ENCODE measurements at regions not wholly inside any gene's neighbourhood (a gene's known extent, or its start where the extent isn't known, plus 50 kb on each side); places are given as distances from the start of the nearest gene placed in this dataset.

GRCh38 chr4:178470996-178471784 is 1029.0 kb upstream of the AGA start:
- no peak overlapping the region for H2BK12ac ChIP-seq (ENCODE audit: low read length)
- H3K4me1 ChIP-seq (ENCODE audit: control insufficient read depth in 1 of 2, insufficient read depth in 2 of 2, low read length in 2 of 2), result no peaks in the 10 kb centered on the region
- no peak overlapping the region for H4K8ac ChIP-seq (ENCODE audit: low read depth, low read length)
- H4K91ac ChIP-seq (ENCODE audit: low read depth, low read length), result no peak overlapping the region
- H2BK120ac ChIP-seq (ENCODE audit: insufficient read depth, low read length, poor library complexity), result no peak overlapping the region
- H3K14ac ChIP-seq (ENCODE audit: low read length), result no peak overlapping the region
- no peak overlapping the region for H3K4me2 ChIP-seq (ENCODE audit: low read length)
- WGBS (ENCODE audit: extremely low coverage, insufficient coverage, insufficient read length), result no CpG with 5 or more reads among the region's 4 CpGs
- H2AFZ ChIP-seq (ENCODE audit: insufficient read depth, low read length, poor library complexity), result no peak overlapping the region
- H3K4me3 ChIP-seq (ENCODE audit: low read depth, low read length), result no peak overlapping the region
- H3K79me2 ChIP-seq (ENCODE audit: control insufficient read depth, insufficient read depth, low read length, poor library complexity), result no peaks in the 10 kb centered on the region
- H3K4ac ChIP-seq (ENCODE audit: low read depth, low read length), result no peak overlapping the region
- H3K9me3 ChIP-seq (ENCODE audit: insufficient read depth, low read depth, low read length), result no peaks in the 10 kb centered on the region
- no peak overlapping the region for H3K27ac ChIP-seq (ENCODE audit: low read depth, low read length)
- DNase-seq, result no peak
- H2BK5ac ChIP-seq (ENCODE audit: low read depth, low read length, poor library complexity), result no peak overlapping the region
- H3K23ac ChIP-seq (ENCODE audit: low read length), result no peak overlapping the region
- H3K18ac ChIP-seq (ENCODE audit: low read length), result no peak overlapping the region
- no peak overlapping the region for H2AK5ac ChIP-seq (ENCODE audit: low read length)
- H4K12ac ChIP-seq (ENCODE audit: low read depth, low read length), result no peak overlapping the region
- H3K27me3 ChIP-seq (ENCODE audit: insufficient read depth, low read length), result no peaks in the 10 kb centered on the region
- no peaks in the 10 kb centered on the region for H3K36me3 ChIP-seq (ENCODE audit: control insufficient read depth in 1 of 2, insufficient read depth in 2 of 2, low read length in 2 of 2)
- H3K9ac ChIP-seq (ENCODE audit: low read length), result no peak overlapping the region
- H3K79me1 ChIP-seq (ENCODE audit: low read length), result no peaks in the 10 kb centered on the region

- H3K36me3 ChIP-seq (ENCODE audit: control insufficient read depth in 1 of 2, insufficient read depth in 2 of 2, low read length in 2 of 2), result no peaks in the 10 kb centered on the region
- no peak overlapping the region for H2BK120ac ChIP-seq (ENCODE audit: insufficient read depth, low read length, poor library complexity)
- no peak overlapping the region for H2AK5ac ChIP-seq (ENCODE audit: low read length)
- H2BK5ac ChIP-seq (ENCODE audit: low read depth, low read length, poor library complexity), result no peak overlapping the region
- H2BK12ac ChIP-seq (ENCODE audit: low read length), result no peak overlapping the region
- no peak overlapping the region for H2AFZ ChIP-seq (ENCODE audit: insufficient read depth, low read length, poor library complexity)
- no peaks in the 10 kb centered on the region for H3K4me1 ChIP-seq (ENCODE audit: control insufficient read depth in 1 of 2, insufficient read depth in 2 of 2, low read length in 2 of 2)
- H3K9ac ChIP-seq (ENCODE audit: low read length), result no peak overlapping the region
- no peak for DNase-seq
- H4K12ac ChIP-seq (ENCODE audit: low read depth, low read length), result no peak overlapping the region
- H3K79me2 ChIP-seq (ENCODE audit: control insufficient read depth, insufficient read depth, low read length, poor library complexity), result no peaks in the 10 kb centered on the region
- H3K79me1 ChIP-seq (ENCODE audit: low read length), result no peaks in the 10 kb centered on the region
- H3K4me2 ChIP-seq (ENCODE audit: low read length), result no peak overlapping the region
- WGBS (ENCODE audit: extremely low coverage, insufficient coverage, insufficient read length), result no CpG with 5 or more reads among the region's 2 CpGs
- no peak overlapping the region for H3K23ac ChIP-seq (ENCODE audit: low read length)
- no peak overlapping the region for H3K14ac ChIP-seq (ENCODE audit: low read length)
- H4K8ac ChIP-seq (ENCODE audit: low read depth, low read length), result no peak overlapping the region
- H3K27ac ChIP-seq (ENCODE audit: low read depth, low read length), result no peak overlapping the region
- H4K91ac ChIP-seq (ENCODE audit: low read depth, low read length), result no peak overlapping the region
- H3K4ac ChIP-seq (ENCODE audit: low read depth, low read length), result no peak overlapping the region
- H3K18ac ChIP-seq (ENCODE audit: low read length), result no peak overlapping the region
- H3K27me3 ChIP-seq (ENCODE audit: insufficient read depth, low read length), result no peaks in the 10 kb centered on the region
- no peak overlapping the region for H3K4me3 ChIP-seq (ENCODE audit: low read depth, low read length)
- H3K9me3 ChIP-seq (ENCODE audit: insufficient read depth, low read depth, low read length), result no peaks in the 10 kb centered on the region
Observed at GRCh38 chr4:178471994-178472393, 1029.8 kb upstream of the AGA start.

GRCh38 chr4:178480105-178480504 is 1037.9 kb upstream of the AGA start:
- H4K91ac ChIP-seq (ENCODE audit: low read depth, low read length), result no peak overlapping the region
- H3K4me3 ChIP-seq (ENCODE audit: low read depth, low read length), result no peak overlapping the region
- H4K8ac ChIP-seq (ENCODE audit: low read depth, low read length), result no peak overlapping the region
- H2AK5ac ChIP-seq (ENCODE audit: low read length), result no peak overlapping the region
- no peak overlapping the region for H3K27ac ChIP-seq (ENCODE audit: low read depth, low read length)
- no peak overlapping the region for H2BK12ac ChIP-seq (ENCODE audit: low read length)
- H3K18ac ChIP-seq (ENCODE audit: low read length), result no peak overlapping the region
- H3K9me3 ChIP-seq (ENCODE audit: insufficient read depth, low read depth, low read length), result no peaks in the 10 kb centered on the region
- no peak overlapping the region for H3K4me2 ChIP-seq (ENCODE audit: low read length)
- H3K79me2 ChIP-seq (ENCODE audit: control insufficient read depth, insufficient read depth, low read length, poor library complexity), result no peaks in the 10 kb centered on the region
- H2BK120ac ChIP-seq (ENCODE audit: insufficient read depth, low read length, poor library complexity), result no peak overlapping the region
- H3K4me1 ChIP-seq (ENCODE audit: control insufficient read depth in 1 of 2, insufficient read depth in 2 of 2, low read length in 2 of 2), result no peaks in the 10 kb centered on the region
- no peak overlapping the region for H2BK5ac ChIP-seq (ENCODE audit: low read depth, low read length, poor library complexity)
- no peak overlapping the region for H4K12ac ChIP-seq (ENCODE audit: low read depth, low read length)
- no peak for DNase-seq
- H3K23ac ChIP-seq (ENCODE audit: low read length), result no peak overlapping the region
- WGBS (ENCODE audit: extremely low coverage, insufficient coverage, insufficient read length), result no CpG with 5 or more reads among the region's 3 CpGs
- no peaks in the 10 kb centered on the region for H3K79me1 ChIP-seq (ENCODE audit: low read length)
- H3K27me3 ChIP-seq (ENCODE audit: insufficient read depth, low read length), result no peaks in the 10 kb centered on the region
- no peak overlapping the region for H3K14ac ChIP-seq (ENCODE audit: low read length)
- H3K9ac ChIP-seq (ENCODE audit: low read length), result no peak overlapping the region
- no peaks in the 10 kb centered on the region for H3K36me3 ChIP-seq (ENCODE audit: control insufficient read depth in 1 of 2, insufficient read depth in 2 of 2, low read length in 2 of 2)
- no peak overlapping the region for H2AFZ ChIP-seq (ENCODE audit: insufficient read depth, low read length, poor library complexity)
- no peak overlapping the region for H3K4ac ChIP-seq (ENCODE audit: low read depth, low read length)

- no peak overlapping the region for H4K91ac ChIP-seq (ENCODE audit: low read depth, low read length)
- no peak overlapping the region for H4K8ac ChIP-seq (ENCODE audit: low read depth, low read length)
- no peak overlapping the region for H3K9ac ChIP-seq (ENCODE audit: low read length)
- no peak overlapping the region for H3K4ac ChIP-seq (ENCODE audit: low read depth, low read length)
- no peak overlapping the region for H2AFZ ChIP-seq (ENCODE audit: insufficient read depth, low read length, poor library complexity)
- no peak overlapping the region for H3K4me2 ChIP-seq (ENCODE audit: low read length)
- no peak overlapping the region for H2BK5ac ChIP-seq (ENCODE audit: low read depth, low read length, poor library complexity)
- no peaks in the 10 kb centered on the region for H3K79me1 ChIP-seq (ENCODE audit: low read length)
- no peaks in the 10 kb centered on the region for H3K36me3 ChIP-seq (ENCODE audit: control insufficient read depth in 1 of 2, insufficient read depth in 2 of 2, low read length in 2 of 2)
- H3K23ac ChIP-seq (ENCODE audit: low read length), result no peak overlapping the region
- no peak overlapping the region for H2BK120ac ChIP-seq (ENCODE audit: insufficient read depth, low read length, poor library complexity)
- H2AK5ac ChIP-seq (ENCODE audit: low read length), result no peak overlapping the region
- no peak overlapping the region for H3K18ac ChIP-seq (ENCODE audit: low read length)
- no peaks in the 10 kb centered on the region for H3K4me1 ChIP-seq (ENCODE audit: control insufficient read depth in 1 of 2, insufficient read depth in 2 of 2, low read length in 2 of 2)
- no peak overlapping the region for H4K12ac ChIP-seq (ENCODE audit: low read depth, low read length)
- H3K14ac ChIP-seq (ENCODE audit: low read length), result no peak overlapping the region
- no peak overlapping the region for H3K27ac ChIP-seq (ENCODE audit: low read depth, low read length)
- H3K27me3 ChIP-seq (ENCODE audit: insufficient read depth, low read length), result no peaks in the 10 kb centered on the region
- no peak for DNase-seq
- H3K4me3 ChIP-seq (ENCODE audit: low read depth, low read length), result no peak overlapping the region
- H3K9me3 ChIP-seq (ENCODE audit: insufficient read depth, low read depth, low read length), result no peaks in the 10 kb centered on the region
- H3K79me2 ChIP-seq (ENCODE audit: control insufficient read depth, insufficient read depth, low read length, poor library complexity), result no peaks in the 10 kb centered on the region
- H2BK12ac ChIP-seq (ENCODE audit: low read length), result no peak overlapping the region
Observed at GRCh38 chr4:178480881-178481280, 1038.6 kb upstream of the AGA start.
